ENCODE measurements at regions not wholly inside any gene's neighbourhood (a gene's known extent, or its start where the extent isn't known, plus 50 kb on each side); places are given as distances from the start of the nearest gene placed in this dataset.

DNA sequence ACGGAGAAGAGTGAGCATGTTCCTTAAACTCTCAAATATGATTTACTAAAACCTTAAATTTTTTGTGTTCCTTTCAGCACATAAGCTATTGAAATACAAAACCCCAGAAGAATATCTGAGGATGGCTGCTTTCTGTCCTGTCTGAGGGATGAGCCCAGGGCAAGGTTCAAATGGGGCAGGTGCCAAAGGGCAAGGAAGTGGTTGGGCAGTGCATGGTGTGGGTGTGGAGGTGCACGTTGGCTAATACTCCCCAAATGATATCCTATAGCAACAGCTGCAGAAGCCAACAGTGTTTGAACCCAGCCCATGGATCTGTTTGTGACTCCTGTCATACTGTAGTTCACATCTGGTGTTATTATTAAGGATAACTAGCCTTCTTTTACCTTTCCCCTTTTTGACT, 183.0 kb downstream of the CDCA7 start:
- Mint-ChIP-seq H3K4me3 (no peak overlapping the region), H3K4me1 (ENCODE audit: low read depth) (no peaks in the 10 kb centered on the region), H3K27me3 (ENCODE audit: insufficient read depth) (peaks cover 18% of the 10 kb centered on the region), H3K9me3 (no peaks in the 10 kb centered on the region), H3K27ac (no peak overlapping the region), H3K36me3 (ENCODE audit: low read depth) (no peaks in the 10 kb centered on the region)
- TF ChIP-seq, protein P1, sequence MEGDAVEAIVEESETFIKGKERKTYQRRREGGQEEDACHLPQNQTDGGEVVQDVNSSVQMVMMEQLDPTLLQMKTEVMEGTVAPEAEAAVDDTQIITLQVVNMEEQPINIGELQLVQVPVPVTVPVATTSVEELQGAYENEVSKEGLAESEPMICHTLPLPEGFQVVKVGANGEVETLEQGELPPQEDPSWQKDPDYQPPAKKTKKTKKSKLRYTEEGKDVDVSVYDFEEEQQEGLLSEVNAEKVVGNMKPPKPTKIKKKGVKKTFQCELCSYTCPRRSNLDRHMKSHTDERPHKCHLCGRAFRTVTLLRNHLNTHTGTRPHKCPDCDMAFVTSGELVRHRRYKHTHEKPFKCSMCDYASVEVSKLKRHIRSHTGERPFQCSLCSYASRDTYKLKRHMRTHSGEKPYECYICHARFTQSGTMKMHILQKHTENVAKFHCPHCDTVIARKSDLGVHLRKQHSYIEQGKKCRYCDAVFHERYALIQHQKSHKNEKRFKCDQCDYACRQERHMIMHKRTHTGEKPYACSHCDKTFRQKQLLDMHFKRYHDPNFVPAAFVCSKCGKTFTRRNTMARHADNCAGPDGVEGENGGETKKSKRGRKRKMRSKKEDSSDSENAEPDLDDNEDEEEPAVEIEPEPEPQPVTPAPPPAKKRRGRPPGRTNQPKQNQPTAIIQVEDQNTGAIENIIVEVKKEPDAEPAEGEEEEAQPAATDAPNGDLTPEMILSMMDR (IDR thresholded peaks at IDR 0.05) = no peak
- no peak for DNase-seq

DNA sequence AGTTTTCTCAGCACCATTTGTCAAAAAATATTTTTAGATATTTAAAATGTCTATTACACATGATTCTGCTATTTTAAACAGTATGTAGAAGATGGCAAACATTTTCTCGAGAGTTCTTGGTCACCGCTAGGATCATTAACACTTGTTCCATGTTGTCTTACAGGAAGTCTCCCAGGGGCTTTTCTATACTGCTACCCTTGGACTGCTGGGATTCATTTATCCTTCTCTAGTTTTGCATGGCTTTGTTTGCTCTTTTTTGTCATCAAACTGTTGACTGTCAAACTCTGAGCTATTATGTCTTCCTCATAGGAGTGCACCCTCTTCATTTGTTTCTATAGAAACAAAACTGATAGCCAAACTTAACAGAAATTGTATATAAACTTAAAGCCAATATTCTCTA, 184.9 kb downstream of the CDCA7 start:
- no peaks in the 10 kb centered on the region for H3K9me3 Mint-ChIP-seq
- no peak overlapping the region for H3K4me3 Mint-ChIP-seq
- TF ChIP-seq, protein P1 (IDR thresholded peaks at IDR 0.05) = no peak
- no peak for DNase-seq
- H3K4me1 Mint-ChIP-seq (ENCODE audit: low read depth) = no peaks in the 10 kb centered on the region
- no peaks in the 10 kb centered on the region for H3K36me3 Mint-ChIP-seq (ENCODE audit: low read depth)
- H3K27ac Mint-ChIP-seq = no peak overlapping the region
- peaks cover 17% of the 10 kb centered on the region for H3K27me3 Mint-ChIP-seq (ENCODE audit: insufficient read depth)

DNA sequence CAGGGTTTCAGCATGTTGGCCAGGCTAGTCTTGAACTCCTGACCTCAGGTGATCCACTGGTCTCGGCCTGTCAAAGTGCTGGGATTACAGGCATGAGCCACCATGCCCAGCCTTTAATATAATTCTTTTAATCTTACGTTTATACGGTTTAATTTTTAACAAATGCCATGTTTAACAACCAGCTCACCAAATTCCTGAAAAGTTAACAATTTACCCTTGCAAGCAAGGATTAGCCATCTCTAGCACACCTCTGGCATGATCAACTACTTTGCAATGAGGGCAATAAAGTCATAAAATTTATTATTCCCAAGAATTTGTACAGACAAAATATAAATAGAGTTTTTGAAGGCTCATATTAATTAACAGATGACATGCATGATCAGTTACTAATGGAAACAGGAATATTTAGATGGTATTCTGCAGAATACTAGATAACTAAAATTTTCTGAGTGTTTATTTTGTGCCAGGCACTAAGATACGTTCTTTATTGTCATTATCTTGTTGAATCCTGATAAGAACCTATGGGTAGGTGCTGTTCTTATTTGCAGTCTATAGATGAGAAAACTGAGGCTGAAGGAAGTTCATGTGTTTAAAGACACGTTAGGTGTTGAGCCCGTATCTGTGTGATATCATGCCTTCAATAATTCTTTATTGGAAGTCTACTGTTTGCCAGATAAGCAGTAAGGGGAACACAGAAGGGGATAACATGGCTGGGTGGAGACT, 190.1 kb downstream of the CDCA7 start:
- Mint-ChIP-seq H3K36me3 (ENCODE audit: low read depth) (no peaks in the 10 kb centered on the region), H3K9me3 (no peaks in the 10 kb centered on the region), H3K4me1 (ENCODE audit: low read depth) (peaks cover 18% of the 10 kb centered on the region), H3K4me3 (no peak overlapping the region), H3K27ac (no peak overlapping the region), H3K27me3 (ENCODE audit: insufficient read depth) (peaks cover 7% of the 10 kb centered on the region)
- TF ChIP-seq, protein P1 (IDR thresholded peaks at IDR 0.05) = no peak
- DNase-seq = no peak

DNA sequence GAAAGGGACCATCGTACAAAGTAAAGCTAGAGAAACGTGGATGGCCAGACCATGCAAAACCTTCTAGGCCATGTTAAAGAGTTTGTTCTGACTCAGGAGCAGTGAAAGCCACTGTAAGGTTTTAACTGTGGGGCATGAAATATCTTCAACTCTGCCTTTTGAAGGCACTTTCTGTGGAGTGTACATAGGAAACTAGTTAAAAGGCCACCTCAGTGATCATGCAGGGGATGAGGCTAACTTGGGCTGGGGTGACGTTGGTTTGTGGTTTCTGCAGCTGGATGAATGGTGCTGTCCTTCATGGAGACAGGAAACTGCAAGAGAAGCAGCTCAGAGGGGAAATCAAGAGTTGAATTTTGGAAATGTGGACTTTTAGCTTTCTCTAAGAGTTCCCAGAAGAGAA, 190.7 kb downstream of the CDCA7 start:
- no peak overlapping the region for H3K4me3 Mint-ChIP-seq
- H3K27ac Mint-ChIP-seq = no peak overlapping the region
- H3K4me1 Mint-ChIP-seq (ENCODE audit: low read depth) = peaks cover 24% of the 10 kb centered on the region
- peaks cover 8% of the 10 kb centered on the region for H3K27me3 Mint-ChIP-seq (ENCODE audit: insufficient read depth)
- TF ChIP-seq, protein P1 (IDR thresholded peaks at IDR 0.05) = no peak
- H3K9me3 Mint-ChIP-seq = no peaks in the 10 kb centered on the region
- no peaks in the 10 kb centered on the region for H3K36me3 Mint-ChIP-seq (ENCODE audit: low read depth)
- peak; percentile 4 for DNase-seq

DNA sequence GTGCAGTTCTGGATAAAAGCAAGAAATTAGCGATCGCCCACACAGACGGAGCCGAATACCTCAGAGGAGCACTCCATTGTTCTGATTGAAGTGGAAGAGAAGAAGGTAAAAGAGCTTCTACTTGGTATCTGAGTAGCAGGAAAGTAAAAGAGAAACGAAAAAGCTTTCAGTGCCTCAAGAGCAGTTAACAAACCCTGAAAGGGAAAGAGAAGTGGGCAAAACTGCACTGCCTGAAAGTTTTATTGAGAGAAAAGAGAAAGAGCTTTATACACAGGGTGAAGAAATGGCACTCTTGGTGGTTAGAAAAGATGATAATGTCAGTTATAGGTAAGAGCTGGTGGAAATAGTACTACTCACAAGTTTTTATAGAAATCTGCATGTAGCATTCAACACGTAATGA, 192.8 kb downstream of the CDCA7 start:
- DNase-seq = no peak
- Mint-ChIP-seq H3K9me3 (no peaks in the 10 kb centered on the region), H3K36me3 (ENCODE audit: low read depth) (no peaks in the 10 kb centered on the region; the same call in 1 of the 2 replicates), H3K4me1 (ENCODE audit: low read depth) (peaks cover 35% of the 10 kb centered on the region), H3K4me3 (no peak overlapping the region), H3K27me3 (ENCODE audit: insufficient read depth) (peaks cover 8% of the 10 kb centered on the region), H3K27ac (no peak overlapping the region)
- TF ChIP-seq, protein P1 (IDR thresholded peaks at IDR 0.05) = no peak

Measured in HFFc6 (cell line).